SKM-1 (cell line): ENCODE measurements at regions not wholly inside any gene's neighbourhood (a gene's known extent, or its start where the extent isn't known, plus 50 kb on each side); places are given as distances from the start of the nearest gene placed in this dataset.
"Not testable (repeated sequence)": the region's sequence is repeated elsewhere in the genome, so short reads cannot be mapped to it uniquely, and the experiment has no call there.

Experiments used
- DNase-seq: peaks from one replicate; lab custom pipeline; 2025; ENCODE audit not compliant: unreplicated experiment; lab: John Stamatoyannopoulos, UW

GRCh38 chr1:78203410-78203982 is 157.7 kb downstream of the GIPC2 start:
- not testable (repeated sequence) for DNase-seq

GRCh38 chr1:78210175-78210574 is 164.4 kb downstream of the GIPC2 start:
- no peak for DNase-seq

- DNase-seq: no peak
Observed at GRCh38 chr1:78211483-78212092, 165.8 kb downstream of the GIPC2 start.

- no peak for DNase-seq
Observed at GRCh38 chr1:78214334-78214733, 168.6 kb downstream of the GIPC2 start.

- no peak for DNase-seq
Observed at GRCh38 chr1:78222225-78222959, 176.6 kb downstream of the GIPC2 start.

- DNase-seq: no peak
Observed at GRCh38 chr1:78222960-78223358, 177.2 kb downstream of the GIPC2 start.

- no peak for DNase-seq
Observed at GRCh38 chr1:78223417-78224215, 177.8 kb downstream of the GIPC2 start.

GRCh38 chr1:78224246-78224785 is 178.6 kb downstream of the GIPC2 start:
- DNase-seq: no peak

GRCh38 chr1:78224861-78225552 is 179.2 kb downstream of the GIPC2 start:
- no peak for DNase-seq

GRCh38 chr1:78226784-78227183 is 181.0 kb downstream of the GIPC2 start:
- DNase-seq: no peak

GRCh38 chr1:78227705-78228635 is 182.2 kb downstream of the GIPC2 start:
- DNase-seq: no peak

GRCh38 chr1:78229344-78229743 is 183.6 kb downstream of the GIPC2 start:
- DNase-seq: no peak

- no peak for DNase-seq
Observed at GRCh38 chr1:78231477-78231876, 185.7 kb downstream of the GIPC2 start.

GRCh38 chr1:78231894-78232293 is 186.1 kb downstream of the GIPC2 start:
- no peak for DNase-seq

- no peak for DNase-seq
Observed at GRCh38 chr1:78232630-78233029, 186.9 kb downstream of the GIPC2 start.

- DNase-seq: no peak
Observed at GRCh38 chr1:78234496-78234895, 188.7 kb downstream of the GIPC2 start.

- no peak for DNase-seq
Observed at GRCh38 chr1:78236716-78237115, 190.9 kb downstream of the GIPC2 start.

- no peak for DNase-seq
Observed at GRCh38 chr1:78237364-78237916, 191.7 kb downstream of the GIPC2 start.

- no peak for DNase-seq
Observed at GRCh38 chr1:78240191-78240590, 194.4 kb downstream of the GIPC2 start.
